GM18502 (cell line): ENCODE measurements at regions not wholly inside any gene's neighbourhood (a gene's known extent, or its start where the extent isn't known, plus 50 kb on each side); places are given as distances from the start of the nearest gene placed in this dataset.

ENCODE experiments used
- ATAC-seq: cut with Tn5 transposase; IDR thresholded peaks from one replicate; pipeline ENCODE4 v1.9.1; 2021; ENCODE audit warnings: mild to moderate bottlenecking; ENCODE audit not compliant: unreplicated experiment, poor library complexity

DNA sequence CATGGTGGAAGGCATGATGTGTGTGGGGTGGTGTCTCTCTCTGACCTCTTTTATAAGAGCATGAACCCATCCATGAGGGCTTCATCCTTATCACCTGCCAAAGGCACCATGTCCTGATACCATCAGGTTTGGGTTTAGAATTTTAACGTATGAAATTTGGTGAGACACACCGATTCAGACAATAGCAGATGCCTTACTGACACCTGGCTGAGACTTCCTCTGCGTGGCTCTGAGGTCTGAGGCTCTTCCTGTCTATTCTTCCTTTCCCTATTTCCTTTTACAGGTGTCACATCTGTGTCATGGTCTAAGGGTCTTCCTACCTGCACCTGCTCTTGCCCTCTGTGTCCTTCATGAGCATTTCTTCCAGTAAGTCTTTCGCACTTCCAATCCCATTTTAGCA is 320.7 kb upstream of the CLNK start:
- no peak for ATAC-seq

DNA sequence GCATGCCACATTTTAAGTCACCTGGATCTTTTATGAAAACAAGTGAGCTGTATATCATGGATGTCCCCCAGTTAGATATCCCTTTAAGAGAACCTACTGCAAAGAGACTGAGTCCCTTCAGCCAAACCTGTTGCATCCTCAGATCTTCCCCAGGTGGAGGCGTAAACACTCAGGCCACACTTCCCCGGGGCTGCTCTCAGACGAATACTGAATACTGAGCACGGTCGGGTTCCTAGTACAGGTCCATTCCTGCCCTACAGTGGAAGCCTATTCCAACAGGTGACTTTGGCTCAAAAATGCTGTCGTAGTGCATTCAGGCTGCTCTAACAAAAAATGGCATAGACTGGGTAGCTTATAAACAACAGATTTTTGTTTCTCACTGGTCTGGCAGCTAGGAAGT is 320.2 kb upstream of the CLNK start:
- no peak for ATAC-seq

DNA sequence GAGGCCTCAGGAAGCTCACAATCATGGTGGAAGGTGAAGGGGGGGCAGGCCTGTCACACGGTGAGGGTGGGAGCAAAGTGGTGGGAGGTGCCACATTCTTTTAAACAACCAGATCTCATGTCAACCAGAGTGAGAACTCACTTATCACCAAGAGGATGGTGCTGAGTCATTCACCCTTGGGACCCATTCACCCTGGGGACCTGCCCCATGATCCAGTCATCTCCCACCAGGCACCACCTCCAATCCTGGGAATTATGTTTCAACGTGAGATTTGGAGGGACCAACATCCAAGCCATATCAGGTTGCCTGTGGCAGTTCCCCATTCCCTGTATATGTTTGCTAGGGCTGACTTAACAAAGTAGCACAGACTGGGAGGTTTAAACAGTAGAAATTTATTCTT is 318.4 kb upstream of the CLNK start:
- ATAC-seq: no peak

DNA sequence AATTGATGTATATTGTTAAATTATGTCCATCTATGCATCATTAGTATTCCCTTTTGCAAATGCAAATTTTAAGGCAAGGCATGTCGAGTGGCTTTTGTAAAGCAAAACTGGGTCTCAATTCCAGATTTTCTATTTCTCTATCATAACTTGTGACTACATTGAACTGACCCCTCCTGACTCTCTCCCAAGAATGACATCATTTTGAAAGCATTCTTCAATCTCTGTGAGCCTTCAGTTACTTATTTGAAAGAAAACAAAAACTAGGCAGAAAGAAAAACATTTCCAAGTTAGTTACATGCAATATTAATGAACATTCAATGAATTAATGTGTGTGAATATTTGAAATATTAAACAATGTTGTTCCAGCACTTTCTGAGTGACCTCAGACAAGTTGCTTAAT is 314.3 kb upstream of the CLNK start:
- ATAC-seq: no peak

DNA sequence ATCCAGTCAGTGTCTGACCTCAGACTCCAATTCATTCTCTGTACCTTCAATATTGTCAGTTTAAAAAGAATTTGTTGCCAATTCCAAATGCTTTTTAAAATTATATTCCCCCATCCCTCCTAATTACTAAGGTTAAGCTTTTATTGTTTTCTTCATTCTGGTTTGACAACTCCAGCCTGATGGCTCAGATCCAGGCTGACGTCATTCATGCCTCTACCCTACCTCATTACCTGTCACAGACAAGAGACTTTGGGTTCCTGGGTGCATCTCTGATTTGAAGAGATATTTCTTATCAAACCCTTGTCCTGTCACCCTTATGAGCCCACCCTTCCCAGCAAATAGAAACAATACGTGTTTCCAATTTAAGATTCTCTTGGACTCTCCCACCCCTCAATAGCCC is 300.2 kb upstream of the CLNK start:
- no peak for ATAC-seq

DNA sequence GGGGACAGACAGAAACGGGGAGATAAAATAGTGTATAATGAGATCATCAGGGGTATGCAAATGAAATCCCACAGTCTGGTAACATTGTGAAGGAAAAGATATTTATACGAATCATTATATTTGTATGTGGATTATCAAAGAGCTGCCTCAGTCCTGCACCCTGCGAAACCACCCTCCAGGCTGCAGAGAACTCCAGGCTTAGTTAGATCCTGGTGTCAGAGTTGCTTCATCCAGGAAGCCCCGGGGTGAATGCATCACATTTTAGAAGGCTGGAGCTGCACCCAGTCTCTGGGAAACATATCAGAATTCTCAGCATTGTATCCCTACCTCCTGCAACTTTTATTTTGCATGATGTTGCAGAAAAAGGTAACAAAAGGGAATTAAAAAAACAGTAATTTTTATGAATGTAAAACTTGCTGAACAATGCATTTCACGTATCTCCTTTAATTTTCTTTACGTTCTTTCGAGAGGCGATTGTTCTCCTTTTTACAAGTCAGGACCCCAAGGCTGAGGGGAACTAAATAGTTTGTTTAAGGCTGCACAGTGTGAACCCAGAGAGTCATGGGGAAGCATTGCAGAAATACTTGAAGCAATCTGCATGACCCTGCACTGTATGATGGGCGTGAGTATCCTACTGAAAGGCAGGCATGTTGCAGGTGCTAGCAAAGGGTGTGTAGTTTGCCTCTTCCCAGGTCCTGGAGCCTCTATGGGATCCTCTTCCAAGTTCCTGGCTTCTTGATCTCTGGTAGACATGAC is 299.5 kb upstream of the CLNK start:
- ATAC-seq: no peak

DNA sequence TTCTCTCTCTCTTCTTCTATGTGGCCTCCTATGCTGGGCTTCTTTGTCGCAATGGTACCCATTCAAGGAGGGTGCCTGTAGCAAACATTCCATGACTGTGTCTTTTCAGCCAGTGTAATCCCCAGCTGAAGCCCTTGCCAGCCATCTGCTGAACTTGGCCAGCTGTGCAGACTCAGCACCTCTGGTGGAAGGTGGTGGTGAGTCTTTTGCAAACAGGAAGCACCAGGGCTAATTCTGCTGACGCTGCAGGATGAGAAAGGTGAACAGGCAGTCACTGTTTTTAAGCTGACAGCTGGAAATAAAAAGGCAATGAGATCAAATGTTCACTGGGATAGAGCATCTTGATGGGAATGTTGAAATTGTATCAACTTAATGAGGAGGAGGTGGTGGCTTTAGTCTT is 298.7 kb upstream of the CLNK start:
- ATAC-seq: peak; percentile 81

DNA sequence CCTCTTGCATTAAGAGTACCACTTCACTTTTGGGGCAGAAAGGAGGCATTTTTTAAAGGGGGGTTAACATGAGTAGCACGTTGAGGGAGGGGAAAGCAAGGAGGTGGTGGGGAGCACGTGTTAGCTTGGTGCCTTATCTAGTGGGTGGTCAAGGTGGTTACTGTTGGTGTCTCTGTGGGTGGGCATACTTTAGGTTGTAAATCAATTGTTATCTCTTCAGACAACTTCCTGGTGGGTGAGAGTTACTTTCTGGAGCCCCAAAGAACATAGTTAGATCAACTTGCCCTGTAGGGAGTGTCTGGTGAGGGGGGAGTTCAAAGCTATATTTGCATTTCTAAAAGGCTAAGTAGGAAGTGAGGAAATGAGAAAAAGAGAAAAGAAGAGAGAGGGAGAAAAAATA is 297.7 kb upstream of the CLNK start:
- no peak for ATAC-seq

DNA sequence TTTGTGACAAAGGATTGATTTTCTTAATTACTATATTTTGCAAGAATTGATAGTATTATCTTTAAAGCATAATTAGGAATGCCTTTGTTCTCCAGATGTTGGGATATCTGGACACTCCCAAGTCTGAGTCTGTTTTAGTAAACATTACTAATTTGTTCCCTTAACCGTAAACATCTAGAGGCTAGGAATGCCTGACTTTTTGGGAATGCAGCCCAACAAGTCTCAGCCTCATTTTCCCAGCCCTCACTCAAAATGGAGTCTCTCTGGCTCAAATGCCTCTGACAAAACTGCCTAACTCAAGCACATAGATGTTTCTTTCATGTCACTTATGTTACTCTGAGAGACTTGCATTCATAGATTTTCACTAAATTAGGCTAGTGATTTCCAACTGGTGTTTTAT is 297.0 kb upstream of the CLNK start:
- ATAC-seq: no peak

DNA sequence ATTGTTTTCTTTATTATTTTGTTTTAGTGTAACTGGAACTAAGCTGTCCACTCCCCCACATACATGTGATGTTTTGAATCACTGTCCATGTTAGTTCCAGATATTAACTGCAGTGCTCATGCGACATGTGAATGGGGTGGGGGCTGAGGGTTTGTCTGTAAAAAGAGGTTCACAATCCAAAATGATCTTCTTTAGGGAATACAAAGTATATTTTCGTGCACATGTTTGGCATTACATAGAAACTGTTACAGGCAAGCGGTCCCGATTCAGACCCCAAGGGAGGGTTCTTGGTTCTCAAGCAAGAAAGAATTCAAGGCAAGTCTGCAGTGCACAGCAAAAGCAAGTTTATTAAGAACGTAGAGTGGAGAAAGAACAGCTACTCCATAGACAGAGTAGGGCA is 296.5 kb upstream of the CLNK start:
- ATAC-seq: no peak

DNA sequence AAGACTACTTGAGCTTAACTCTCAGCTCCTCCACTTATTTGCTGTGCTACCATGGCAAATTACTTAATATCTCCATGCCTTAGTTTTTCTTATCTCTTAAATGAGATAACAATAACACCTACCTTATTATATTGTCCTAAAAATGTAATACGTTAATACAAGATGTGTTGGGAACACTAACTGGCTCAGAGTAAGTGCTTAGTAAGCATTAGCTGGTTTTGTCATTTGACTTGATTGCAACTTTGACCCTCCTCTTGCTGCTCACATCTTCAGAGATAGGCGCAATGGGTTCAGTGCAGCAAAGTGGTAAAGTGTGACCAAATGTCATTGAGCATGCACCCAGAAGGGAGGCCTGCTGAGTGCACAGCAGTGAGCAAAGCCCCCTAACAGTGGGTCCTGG is 294.5 kb upstream of the CLNK start:
- no peak for ATAC-seq

DNA sequence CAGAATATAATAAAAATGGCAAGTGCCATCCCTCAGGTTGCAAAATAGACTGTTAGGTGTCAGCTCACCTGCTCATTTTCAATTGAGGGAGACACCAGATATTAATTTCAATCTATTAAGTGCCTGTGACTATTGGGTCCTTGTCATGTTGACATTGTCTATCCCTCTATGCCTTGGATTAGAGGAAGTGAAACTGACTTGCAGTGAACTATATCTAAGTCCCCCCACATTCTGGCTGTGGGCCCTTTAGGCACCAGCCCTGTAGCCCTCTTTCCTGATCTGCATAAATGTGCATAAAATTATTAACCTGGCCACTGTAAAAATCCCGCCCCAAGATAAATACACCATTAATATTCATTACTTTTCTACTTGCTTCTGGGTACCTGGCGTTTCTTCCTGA is 293.0 kb upstream of the CLNK start:
- peak; percentile 93 for ATAC-seq

DNA sequence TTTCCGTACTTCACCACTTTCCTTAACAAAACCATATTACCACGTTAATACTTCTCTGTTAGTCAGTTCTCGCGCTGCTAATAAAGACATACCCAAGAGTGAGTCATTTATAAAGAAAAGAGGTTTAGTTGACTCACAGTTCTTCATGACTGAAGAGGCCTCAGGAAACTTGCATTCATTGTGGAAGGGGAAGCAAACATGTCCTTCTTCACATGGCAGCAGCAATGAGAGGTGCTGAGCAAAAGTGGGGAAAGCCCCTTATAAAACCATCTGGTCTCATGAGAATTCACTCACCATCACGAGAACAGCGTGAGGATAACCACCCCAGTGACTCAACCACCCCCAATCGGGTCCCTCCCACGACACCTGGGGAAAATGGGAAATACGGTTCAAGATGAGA is 289.8 kb upstream of the CLNK start:
- ATAC-seq: no peak

DNA sequence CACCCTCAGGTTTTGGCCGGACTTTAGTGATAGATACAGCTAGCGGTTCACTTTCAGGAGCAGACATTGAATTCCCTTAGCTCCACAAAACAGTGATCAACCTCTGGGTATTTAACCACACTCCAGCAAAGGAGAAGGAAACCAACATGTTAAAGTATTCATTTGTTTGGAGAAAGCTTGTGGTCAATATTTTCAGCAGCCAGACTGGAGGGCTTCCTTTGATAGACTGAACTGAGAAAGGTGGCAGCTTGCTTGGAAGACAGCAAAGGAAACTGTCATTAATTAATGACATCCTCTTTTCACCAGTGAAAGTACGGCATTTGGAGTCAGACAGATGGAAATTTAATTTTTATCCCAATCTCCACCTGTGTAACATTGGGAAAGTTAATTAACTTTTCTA is 289.1 kb upstream of the CLNK start:
- no peak for ATAC-seq

DNA sequence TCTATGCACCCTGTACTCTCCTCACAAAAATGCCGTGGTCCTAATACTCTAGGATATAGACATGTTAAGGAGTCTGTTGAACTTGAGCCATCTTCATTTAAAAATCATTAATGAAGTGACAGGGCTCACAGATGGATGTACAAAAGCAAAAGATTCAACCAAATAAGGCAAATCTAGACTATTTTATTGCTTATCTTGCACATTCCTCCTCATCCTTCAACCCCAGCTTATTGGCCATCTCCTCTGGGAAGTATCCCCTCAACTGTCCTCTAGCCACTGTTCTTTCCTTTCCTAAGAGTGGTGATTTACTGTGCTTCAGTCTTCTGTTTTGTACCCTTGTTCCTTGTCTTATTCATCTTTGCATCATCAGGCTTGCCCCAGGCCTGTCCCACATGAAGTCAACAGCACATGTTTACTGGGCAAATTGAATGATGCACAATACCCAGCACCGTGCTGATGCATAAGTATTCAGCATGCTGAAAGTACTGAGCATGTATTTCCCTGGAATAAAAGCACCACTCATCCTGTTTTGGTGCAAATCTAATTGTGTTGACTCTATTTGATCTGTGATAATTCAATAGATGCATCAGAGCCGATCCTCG is 287.3 kb upstream of the CLNK start:
- ATAC-seq: no peak

DNA sequence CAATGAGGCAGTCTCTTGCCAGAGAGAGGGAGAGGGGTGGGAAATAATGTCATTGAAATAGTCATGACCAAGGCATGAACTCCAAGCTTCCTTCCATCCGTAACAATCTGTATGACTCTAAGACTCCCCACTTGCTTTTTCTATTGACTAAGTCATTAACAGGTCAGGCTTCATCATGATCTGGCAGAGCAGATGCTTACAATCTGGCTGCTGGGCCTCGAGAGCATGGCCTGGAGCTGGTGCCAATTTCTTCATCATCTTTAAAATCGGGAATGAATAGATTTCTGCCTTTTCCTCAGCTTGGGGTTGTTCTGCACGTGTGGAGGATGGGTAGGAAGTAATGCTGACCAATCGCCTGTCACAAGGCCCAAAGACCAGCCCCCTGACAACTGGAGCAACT is 280.6 kb upstream of the CLNK start:
- no peak for ATAC-seq

DNA sequence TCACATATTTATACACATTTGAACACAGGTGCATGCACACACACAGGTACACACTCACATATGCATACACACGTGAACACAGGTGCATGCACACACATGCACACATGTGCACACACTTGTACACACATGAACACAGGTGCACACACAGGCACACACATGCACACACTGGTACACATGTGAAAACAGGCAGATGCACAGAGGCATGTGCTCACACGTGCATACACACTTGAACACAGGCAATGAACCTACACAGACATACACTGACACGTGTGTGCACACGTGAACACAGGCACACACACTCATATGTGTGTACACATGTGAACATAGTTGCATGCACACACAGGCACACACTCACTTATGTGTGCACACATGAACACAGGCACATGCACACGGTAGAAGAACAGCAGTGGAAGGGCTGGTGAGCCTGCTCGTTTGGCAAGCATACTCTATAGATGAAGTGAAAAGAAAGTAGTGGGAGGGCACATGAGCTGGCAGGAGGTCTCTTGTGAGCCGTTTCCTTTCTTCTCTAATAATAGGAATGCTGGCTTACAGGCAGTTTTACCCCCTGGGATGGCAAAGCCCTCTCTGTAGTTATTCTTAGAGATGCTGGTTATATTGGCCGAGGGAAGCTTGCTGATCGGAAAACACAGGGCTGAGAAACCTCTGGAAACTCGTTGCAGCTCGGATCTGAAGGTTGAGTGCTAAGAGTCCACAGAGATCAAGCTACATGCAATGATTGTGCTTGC is 279.6 kb upstream of the CLNK start:
- ATAC-seq: no peak

DNA sequence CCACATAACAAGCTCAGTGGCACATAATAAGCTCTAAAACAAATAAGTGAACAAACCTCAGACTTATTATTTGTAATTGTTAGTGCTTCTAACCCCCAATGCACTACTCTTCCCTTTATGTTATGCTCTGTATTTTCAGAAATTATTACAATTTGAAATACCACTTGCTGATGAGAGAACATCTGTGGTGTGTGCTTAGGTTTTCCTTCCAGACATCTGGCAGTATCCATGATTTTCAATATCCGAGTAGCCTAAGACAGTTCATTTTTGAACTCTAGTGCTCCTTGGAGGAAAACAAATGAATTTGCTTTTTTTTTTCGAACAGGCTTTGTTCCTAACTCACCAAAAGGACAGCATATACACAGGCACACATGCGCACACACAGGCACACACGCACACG is 278.7 kb upstream of the CLNK start:
- no peak for ATAC-seq

DNA sequence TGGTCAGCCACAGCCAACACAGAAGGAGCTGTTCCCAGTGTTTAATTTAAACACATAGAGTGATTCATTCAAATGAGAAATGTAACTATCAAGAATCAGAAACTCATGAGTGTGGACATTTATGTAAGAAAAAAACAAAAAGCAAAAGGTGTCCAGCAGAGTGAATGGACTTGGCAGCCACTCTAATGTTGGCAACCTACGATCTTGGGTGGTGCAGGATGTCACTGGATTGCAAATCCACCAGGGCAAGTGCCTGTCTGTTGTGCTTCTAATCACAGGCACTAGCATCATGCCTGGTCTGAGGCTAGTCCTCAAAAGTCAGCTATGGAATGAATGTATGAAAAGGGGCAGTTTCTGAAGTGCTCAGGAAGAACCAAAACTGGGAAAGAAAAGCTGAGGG is 277.7 kb upstream of the CLNK start:
- ATAC-seq: no peak

DNA sequence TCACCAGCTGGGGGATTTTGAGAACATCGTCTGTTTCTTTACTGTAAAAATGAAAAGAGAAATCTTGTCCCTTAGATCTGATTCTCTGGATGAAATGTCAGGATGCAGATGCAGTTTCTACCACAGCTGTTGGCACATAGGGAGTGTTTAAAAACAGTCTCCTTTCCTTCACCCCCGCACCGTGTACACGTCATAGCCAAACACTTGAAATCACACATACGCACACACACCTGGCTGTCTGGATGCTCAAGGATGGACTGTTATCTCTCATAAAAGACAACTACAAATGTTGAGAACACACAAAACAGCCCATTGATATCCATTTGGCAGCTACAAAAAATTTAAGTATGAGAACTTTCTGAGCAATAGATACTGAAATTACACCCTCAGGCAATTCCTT is 275.8 kb upstream of the CLNK start:
- no peak for ATAC-seq

DNA sequence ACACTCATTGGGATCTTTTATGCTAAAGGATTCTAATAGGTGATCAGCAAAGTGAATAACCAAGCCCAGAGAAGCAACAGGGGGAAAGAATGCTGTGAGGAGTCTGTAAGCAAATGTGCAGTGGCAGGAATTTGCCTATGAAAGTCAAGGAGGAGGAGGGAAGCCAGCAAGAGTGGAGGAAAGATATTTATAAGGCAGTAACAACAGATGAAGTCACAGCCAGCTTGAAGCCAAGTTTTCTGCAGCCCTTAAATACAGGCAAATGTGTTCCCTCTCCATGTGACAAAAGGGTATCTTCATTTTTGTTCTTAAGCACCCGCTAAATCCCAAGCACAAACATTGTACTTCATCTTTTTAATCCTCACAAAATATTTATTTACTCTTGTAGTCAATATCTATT is 275.0 kb upstream of the CLNK start:
- ATAC-seq: no peak
